Fibroblast of pulmonary artery (primary cell): ENCODE measurements at regions not wholly inside any gene's neighbourhood (a gene's known extent, or its start where the extent isn't known, plus 50 kb on each side); places are given as distances from the start of the nearest gene placed in this dataset.
A peak's percentile ranks its signal among the peaks of the same experiment; 100 is the strongest.

Experiments used
- DNase-seq: peaks from one replicate; pipeline ENCODE4 v3.0.0-alpha.2; 2010; ENCODE audit warnings: low read depth
- H3K4me3 ChIP-seq: replicated peaks from 2 replicates; pipeline ENCODE4 v1.5.1; 2011; ENCODE audit warnings: low read depth, mild to moderate bottlenecking, control low read depth, low read length, moderate library complexity
- TF ChIP-seq, protein P1 (sequence below): IDR thresholded peaks from 2 replicates; pipeline ENCODE4 v1.5.1; 2011; ENCODE audit warnings: mild to moderate bottlenecking, control low read depth, low read length, inconsistent platforms; ENCODE audit errors: missing control alignments

DNA sequence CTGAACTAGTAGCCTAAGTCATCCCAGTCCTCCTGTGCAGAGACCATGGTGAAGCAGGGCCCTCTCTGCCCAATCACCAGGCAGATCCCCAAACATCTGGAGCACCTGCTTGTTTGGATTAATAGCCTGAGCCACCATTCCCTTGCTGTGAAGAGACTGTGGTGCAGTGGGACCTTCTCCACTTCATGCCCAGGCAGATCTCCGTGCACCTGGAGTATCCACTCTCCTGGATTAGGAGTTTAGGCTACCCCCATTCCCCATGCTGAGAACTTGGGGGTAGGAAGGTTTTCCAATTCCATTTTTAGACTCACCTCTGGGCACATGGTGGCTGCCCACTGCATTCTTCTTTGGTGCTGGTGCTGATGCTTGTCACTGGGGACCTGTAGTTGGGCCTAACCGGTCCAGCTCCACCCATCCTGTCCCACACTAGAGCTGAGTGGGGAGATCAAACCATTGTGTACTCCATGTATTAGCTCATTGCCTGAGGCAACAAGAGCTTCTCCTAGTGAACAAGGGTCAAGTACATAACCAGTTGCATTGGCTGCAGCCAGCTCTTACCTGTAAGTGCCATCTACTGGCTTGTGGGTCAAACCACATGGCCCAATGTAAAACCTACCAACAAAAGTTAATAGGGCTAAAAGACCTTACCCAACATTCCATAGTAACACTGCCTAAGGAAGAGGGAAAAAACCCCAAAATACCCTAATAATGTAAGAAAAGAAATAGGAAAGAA lies 382.5 kb upstream of the CBLB start:
- TF ChIP-seq, protein P1, sequence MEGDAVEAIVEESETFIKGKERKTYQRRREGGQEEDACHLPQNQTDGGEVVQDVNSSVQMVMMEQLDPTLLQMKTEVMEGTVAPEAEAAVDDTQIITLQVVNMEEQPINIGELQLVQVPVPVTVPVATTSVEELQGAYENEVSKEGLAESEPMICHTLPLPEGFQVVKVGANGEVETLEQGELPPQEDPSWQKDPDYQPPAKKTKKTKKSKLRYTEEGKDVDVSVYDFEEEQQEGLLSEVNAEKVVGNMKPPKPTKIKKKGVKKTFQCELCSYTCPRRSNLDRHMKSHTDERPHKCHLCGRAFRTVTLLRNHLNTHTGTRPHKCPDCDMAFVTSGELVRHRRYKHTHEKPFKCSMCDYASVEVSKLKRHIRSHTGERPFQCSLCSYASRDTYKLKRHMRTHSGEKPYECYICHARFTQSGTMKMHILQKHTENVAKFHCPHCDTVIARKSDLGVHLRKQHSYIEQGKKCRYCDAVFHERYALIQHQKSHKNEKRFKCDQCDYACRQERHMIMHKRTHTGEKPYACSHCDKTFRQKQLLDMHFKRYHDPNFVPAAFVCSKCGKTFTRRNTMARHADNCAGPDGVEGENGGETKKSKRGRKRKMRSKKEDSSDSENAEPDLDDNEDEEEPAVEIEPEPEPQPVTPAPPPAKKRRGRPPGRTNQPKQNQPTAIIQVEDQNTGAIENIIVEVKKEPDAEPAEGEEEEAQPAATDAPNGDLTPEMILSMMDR = no peak
- no peak overlapping the region for H3K4me3 ChIP-seq
- no peak for DNase-seq

GRCh38 chr3:106255870-106256248 lies 387.0 kb upstream of the CBLB start:
- H3K4me3 ChIP-seq = no peak overlapping the region
- DNase-seq = no peak
- TF ChIP-seq, protein P1 = no peak

DNA sequence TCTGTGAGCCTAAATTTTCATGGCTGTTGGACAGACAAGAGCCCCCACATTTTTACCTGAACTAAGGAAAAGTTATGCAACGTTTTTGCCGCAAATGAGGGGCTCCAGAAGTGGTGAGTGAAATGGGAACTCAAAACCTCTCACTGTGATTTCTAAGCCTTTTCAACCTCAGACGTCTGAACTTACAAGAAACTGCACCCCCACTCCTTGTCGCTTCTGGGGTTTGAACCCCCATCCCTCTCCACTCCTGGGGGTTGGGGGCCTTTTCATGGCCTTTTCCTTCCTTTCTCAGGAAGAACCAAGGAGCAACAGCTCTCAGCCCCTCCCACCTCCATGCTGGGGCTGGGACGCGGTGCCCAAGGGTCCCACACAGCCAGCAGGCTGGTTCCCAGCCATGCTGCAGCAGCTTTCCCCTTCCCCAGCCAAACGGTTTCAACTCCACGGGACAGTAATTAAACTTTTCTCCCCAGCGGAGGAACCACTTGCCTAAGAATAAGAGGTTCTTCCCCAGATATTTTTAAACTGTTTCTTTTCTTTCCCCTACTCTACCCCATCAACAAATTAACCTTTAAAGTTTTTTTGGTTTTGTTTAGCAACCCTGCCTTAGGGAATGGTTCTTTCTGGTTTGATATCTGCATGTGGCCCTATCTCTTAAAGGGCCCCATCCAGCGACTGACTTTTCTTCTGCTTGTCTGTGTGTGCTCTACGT lies 387.6 kb upstream of the CBLB start:
- TF ChIP-seq, protein P1 = no peak
- DNase-seq = no peak
- no peak overlapping the region for H3K4me3 ChIP-seq

DNA sequence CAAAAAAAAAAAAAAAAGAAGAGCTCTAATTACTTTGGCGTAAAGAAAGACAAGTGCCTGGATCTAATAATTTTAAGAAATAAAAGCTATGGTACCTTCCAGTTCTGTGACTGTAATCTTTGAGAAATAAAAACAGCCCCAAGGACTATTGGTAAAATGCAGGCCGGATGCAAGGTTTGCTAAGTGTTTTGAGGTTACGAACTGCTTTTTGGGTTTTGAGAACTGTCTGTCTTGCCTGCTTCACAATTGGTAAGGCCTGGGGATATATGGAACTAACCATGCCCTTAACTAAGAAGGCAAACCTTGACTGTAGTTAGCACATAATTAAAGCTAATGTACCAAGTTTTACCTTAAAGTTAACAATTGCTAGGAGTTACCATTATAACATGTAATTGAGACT lies 388.4 kb upstream of the CBLB start:
- DNase-seq = no peak
- H3K4me3 ChIP-seq = no peak overlapping the region
- TF ChIP-seq, protein P1 = no peak

GRCh38 chr3:106261396-106261795 lies 392.6 kb upstream of the CBLB start:
- DNase-seq = peak; percentile 3
- H3K4me3 ChIP-seq = no peak overlapping the region

DNA sequence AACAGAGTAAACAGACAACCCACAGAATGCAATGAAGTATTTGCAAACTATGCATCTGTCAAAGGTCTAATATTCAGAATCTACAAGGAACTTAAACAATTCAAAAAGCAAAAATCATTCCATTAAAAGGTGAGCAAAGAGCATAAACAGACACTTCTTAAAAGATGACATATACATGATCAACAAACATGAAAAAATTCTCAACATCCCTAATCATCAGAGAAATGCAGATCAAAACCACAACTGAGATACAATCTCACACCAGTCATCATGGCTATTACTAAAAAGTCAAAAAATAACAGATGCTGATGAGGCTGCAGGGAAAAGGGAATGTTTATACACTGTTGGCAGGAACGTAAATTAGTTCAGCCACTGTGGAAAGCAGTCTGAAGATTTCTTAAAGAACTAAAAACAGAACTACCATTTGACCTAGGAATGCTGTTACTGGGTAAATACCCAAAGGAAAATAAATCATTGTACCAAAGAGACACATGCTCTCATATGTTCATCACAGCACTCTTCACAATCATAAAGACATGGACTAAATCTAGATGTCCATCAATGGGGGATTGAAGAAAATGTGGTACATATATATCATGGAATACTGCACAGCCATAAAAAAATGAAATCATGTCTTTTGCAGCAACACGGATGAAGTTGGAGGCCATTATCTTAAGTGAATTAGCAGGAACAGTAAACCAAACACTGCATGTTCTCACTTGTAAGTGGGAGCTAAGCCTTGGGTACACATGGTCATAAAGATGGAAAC lies 393.3 kb upstream of the CBLB start:
- TF ChIP-seq, protein P1 = no peak
- peak; percentile 29 for DNase-seq

More at GRCh38 chr3:106261396-106261795, 392.6 kb upstream of the CBLB start:
- TF ChIP-seq, protein P1 = no peak

More for the DNA sequence above, 393.3 kb upstream of the CBLB start:
- H3K4me3 ChIP-seq = no peak overlapping the region
